GM12892 (cell line): ENCODE measurements at regions not wholly inside any gene's neighbourhood (a gene's known extent, or its start where the extent isn't known, plus 50 kb on each side); places are given as distances from the start of the nearest gene placed in this dataset.

Experiments used
- DNase-seq: peaks from one replicate; pipeline ENCODE4 v3.0.0; 2011; ENCODE audit not compliant: insufficient read length
- FAIRE-seq: peaks from 2 replicates; lab custom pipeline; 2011; peaks lifted over from hg19 to GRCh38; lab: Jason Lieb, UNC
- POLR2A ChIP-seq: IDR thresholded peaks from 2 replicates; pipeline ENCODE4 v1.6.1; 2011; ENCODE audit warnings: low read depth, low read length, control low read depth
- POLR2AphosphoS5 ChIP-seq: IDR thresholded peaks from 2 replicates; pipeline ENCODE4 v1.6.1; 2011; ENCODE audit warnings: low read depth, low read length, control low read depth
- TAF1 ChIP-seq: IDR thresholded peaks from 2 replicates; pipeline ENCODE4 v1.6.1; 2011; ENCODE audit warnings: low read depth, mild to moderate bottlenecking, control low read depth, low read length, borderline replicate concordance

GRCh38 chr14:73787486-73788316 is 63.9 kb upstream of the PTGR2 start:
- no peak for TF ChIP-seq POLR2A
- no peak for TF ChIP-seq TAF1
- TF ChIP-seq POLR2AphosphoS5, result peak; percentile 43; the same call in 1 of the 2 replicates
- DNase-seq (no peak), FAIRE-seq (no peak)

DNA sequence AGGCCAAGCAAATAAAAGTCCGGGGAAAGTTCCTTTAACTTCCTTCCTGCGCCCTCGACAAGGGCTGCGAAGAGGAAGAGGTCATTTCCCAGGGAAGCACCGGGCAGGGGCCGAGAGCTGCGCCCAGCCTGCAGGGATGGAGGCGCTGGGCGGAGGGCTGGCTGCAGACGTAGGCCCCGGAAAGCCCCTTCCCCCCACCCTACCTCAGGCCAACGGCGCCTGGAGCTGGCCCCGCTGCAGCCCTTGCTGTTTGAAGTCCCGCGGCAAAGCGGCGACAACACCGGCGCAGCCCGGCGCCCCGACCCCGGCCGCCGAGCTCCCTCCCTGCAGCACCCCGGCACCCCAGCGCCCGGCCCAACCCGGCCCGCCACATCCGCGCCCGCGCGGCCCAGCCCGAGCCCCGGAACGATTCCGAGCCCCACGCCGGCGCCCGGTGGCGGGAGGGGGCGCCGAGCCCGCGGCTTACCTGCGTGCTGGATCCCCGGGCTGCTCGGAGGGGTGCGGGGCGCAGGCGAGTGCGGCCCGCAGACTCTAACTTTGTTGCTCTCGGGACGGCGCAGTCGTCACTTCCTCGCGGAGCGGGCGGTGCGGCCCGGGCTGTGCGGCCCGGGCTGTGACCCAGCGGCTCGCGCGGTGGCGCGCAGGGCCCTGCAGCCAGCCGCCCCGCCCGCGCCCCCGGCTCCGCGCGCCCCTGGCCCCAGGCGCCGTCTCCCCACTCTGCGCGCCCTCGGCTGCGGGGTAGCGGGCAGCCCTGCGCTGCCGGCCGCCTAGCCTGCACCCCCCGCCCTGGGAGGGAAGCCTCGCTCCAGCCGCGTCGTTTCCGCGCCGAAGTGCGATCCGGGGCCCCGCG is 64.8 kb upstream of the PTGR2 start:
- no peak for DNase-seq
- FAIRE-seq, result no peak
- TF ChIP-seq TAF1, result no peak; the same call in 1 of the 2 replicates
- peak; percentile 59 for TF ChIP-seq POLR2A
- TF ChIP-seq POLR2AphosphoS5, result no peak

DNA sequence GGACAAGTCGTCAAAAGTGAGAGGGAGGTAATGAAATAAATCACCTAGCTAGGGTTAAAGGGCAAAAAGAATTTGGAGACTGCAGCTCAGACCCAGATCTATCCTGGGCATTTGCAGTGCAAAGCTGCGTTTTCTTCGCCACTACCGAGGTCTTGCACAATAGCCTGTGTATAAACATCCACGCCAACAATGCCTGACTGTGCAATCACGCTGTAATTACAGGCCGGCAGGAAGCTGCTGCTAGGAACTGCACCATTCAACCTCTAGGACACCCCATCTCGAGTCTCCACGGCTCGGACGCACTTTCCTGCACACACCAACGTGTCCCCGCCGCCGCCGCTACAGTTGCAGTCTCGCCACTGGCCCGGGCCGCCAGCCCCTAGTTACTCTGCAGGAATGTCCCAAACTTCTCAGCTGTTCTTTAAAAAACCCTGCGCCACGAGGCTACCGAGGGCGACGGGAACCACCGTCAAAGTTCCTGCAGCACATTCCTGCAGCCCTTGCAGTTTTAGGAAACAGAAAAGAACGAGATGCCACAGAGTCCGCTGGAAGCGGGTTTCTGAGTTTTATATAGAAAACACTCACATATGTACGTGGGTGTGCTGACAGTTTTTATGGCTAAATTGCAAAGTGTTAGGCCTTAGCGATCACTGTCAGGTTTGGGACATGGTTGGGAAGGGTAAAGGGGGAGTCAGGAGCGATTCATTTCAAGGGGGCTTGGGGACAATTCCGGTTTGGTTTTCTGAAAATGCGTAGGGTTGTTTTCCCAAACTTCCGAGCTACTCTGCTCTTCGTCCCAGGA is 65.6 kb upstream of the PTGR2 start:
- DNase-seq (no peak), FAIRE-seq (peak; percentile 27)
- no peak; the same call in 1 of the 2 replicates for TF ChIP-seq POLR2A
- peak; percentile 32; the same call in 1 of the 2 replicates for TF ChIP-seq TAF1
- TF ChIP-seq POLR2AphosphoS5, result no peak

- TF ChIP-seq POLR2AphosphoS5 (no peak), POLR2A (no peak), TAF1 (no peak)
- peak; percentile 50 for FAIRE-seq
- no peak for DNase-seq
Measured at GRCh38 chr14:73785336-73785833, 66.2 kb upstream of the PTGR2 start.

DNA sequence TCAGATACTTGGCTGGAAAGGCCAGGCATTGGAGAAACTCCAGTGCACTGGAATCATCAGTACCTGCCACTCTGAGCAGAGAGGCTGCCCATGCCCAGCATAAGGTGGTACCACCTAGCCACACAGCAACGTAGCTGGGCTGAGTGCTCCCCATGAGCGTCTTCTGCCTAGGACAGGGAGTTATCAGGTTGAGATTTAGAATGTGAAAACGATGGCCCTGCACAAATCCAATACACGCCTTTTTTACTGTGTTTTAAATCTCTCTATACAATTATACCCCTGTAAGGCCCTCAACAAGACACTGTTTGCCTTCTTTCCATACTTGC is 66.7 kb upstream of the PTGR2 start:
- DNase-seq (no peak), FAIRE-seq (no peak)
- no peak for TF ChIP-seq TAF1
- TF ChIP-seq POLR2A, result no peak
- no peak for TF ChIP-seq POLR2AphosphoS5

GRCh38 chr14:73784181-73784987 is 67.2 kb upstream of the PTGR2 start:
- DNase-seq, result no peak
- peak; percentile 73 for FAIRE-seq
- TF ChIP-seq POLR2AphosphoS5 (no peak), TAF1 (no peak), POLR2A (no peak)

DNA sequence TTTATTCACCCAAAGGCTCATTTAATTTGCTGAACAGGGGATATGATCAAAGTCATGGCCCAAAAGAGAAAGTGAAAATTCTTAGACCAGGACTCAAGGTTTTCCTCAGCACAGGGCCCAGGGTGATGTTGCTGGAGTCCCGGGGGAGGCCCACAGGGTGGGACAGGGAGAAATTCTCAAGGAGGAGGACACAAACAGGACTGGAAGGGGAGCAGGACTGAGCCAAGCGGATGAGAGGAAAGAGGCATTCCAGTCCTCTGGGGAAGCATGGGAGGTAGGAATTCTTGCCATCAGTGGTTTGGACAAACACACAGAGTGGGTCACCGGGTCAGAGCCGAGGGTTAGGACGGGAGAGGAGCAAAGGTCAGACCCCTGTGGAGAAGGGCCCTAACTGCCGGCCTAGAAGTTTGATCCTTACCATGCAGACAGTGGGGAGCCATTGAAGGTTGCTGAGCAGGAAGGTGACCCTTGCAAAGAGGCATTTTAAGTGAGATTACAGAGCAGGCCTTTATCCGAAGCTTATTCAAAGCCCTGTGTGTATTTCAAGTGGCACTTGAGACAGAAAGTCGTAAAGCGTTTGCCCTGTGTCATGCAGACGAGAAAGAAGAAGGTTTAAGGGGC is 68.4 kb upstream of the PTGR2 start:
- no peak for FAIRE-seq

GRCh38 chr14:73782623-73783022 is 68.4 kb upstream of the PNMA1 start:
- FAIRE-seq (peak; percentile 9), DNase-seq (no peak)
- no peak for TF ChIP-seq POLR2A
- TF ChIP-seq TAF1, result no peak
- TF ChIP-seq POLR2AphosphoS5, result no peak

More for the DNA sequence above, 68.4 kb upstream of the PTGR2 start:
- no peak for TF ChIP-seq TAF1
- no peak for TF ChIP-seq POLR2A
- TF ChIP-seq POLR2AphosphoS5, result no peak
- no peak for DNase-seq

- DNase-seq (no peak), FAIRE-seq (no peak)
- TF ChIP-seq TAF1 (no peak), POLR2A (no peak), POLR2AphosphoS5 (no peak)
Measured at GRCh38 chr14:73780896-73781295, 66.7 kb upstream of the PNMA1 start.

GRCh38 chr14:73780391-73780790 is 66.2 kb upstream of the PNMA1 start:
- DNase-seq (no peak), FAIRE-seq (no peak)
- TF ChIP-seq TAF1 (no peak), POLR2A (no peak), POLR2AphosphoS5 (no peak)
